C1 segment of cervical spinal cord (tissue), 14 donors: ENCODE measurements at regions not wholly inside any gene's neighbourhood (a gene's known extent, or its start where the extent isn't known, plus 50 kb on each side); places are given as distances from the start of the nearest gene placed in this dataset.

Source experiments
- DNase-seq, 14 donors: peaks; one replicate each; lab custom pipeline; 2025; lab: John Stamatoyannopoulos, UW

GRCh38 chr1:5501206-5501930, 490.9 kb downstream of the NPHP4 start:
- DNase-seq: peak in 1 of 14 donors; percentile 66

GRCh38 chr1:5500541-5500940, 491.7 kb downstream of the NPHP4 start:
- no peak for DNase-seq

- DNase-seq: peak in 1 of 14 donors; percentile 20
Observed at GRCh38 chr1:5497503-5497902, 494.7 kb downstream of the NPHP4 start.

- DNase-seq: no peak
Observed at GRCh38 chr1:5495596-5496410, 496.4 kb downstream of the NPHP4 start.

- DNase-seq: peak in 1 of 14 donors; percentile 19
Observed at GRCh38 chr1:5494518-5494917, 497.7 kb downstream of the NPHP4 start.

- peak in 7 of 14 donors; percentile 16 to 72 (median 46) for DNase-seq
Observed at GRCh38 chr1:5493851-5494311, 498.3 kb downstream of the NPHP4 start.

GRCh38 chr1:5493275-5493674, 498.9 kb downstream of the NPHP4 start:
- no peak for DNase-seq

- DNase-seq: no peak
Observed at GRCh38 chr1:5492846-5493245, 499.4 kb downstream of the NPHP4 start.

- no peak for DNase-seq
Observed at GRCh38 chr1:5491207-5491904, 500.9 kb downstream of the NPHP4 start.

- DNase-seq: no peak
Observed at GRCh38 chr1:5490635-5491034, 501.6 kb downstream of the NPHP4 start.

GRCh38 chr1:5488448-5488847, 503.8 kb downstream of the NPHP4 start:
- DNase-seq: no peak

GRCh38 chr1:5485968-5486696, 506.1 kb downstream of the NPHP4 start:
- no peak for DNase-seq

- no peak for DNase-seq
Observed at GRCh38 chr1:5485436-5485835, 506.8 kb downstream of the NPHP4 start.

GRCh38 chr1:5484451-5485165, 507.6 kb downstream of the NPHP4 start:
- DNase-seq: no peak

- DNase-seq: no peak
Observed at GRCh38 chr1:5481889-5482288, 510.3 kb downstream of the NPHP4 start.

- DNase-seq: no peak
Observed at GRCh38 chr1:5480906-5481305, 511.3 kb downstream of the NPHP4 start.

- peak in 1 of 14 donors; percentile 88 for DNase-seq
Observed at GRCh38 chr1:5479876-5480646, 512.2 kb downstream of the NPHP4 start.

- no peak for DNase-seq
Observed at GRCh38 chr1:5478961-5479360, 513.3 kb downstream of the NPHP4 start.

GRCh38 chr1:5478156-5478695, 514.0 kb downstream of the NPHP4 start:
- no peak for DNase-seq

GRCh38 chr1:5477716-5478115, 514.5 kb downstream of the NPHP4 start:
- peak in 4 of 14 donors; percentile 6 to 39 (median 27) for DNase-seq
